ENCODE measurements at regions not wholly inside any gene's neighbourhood (a gene's known extent, or its start where the extent isn't known, plus 50 kb on each side); places are given as distances from the start of the nearest gene placed in this dataset.

DNA sequence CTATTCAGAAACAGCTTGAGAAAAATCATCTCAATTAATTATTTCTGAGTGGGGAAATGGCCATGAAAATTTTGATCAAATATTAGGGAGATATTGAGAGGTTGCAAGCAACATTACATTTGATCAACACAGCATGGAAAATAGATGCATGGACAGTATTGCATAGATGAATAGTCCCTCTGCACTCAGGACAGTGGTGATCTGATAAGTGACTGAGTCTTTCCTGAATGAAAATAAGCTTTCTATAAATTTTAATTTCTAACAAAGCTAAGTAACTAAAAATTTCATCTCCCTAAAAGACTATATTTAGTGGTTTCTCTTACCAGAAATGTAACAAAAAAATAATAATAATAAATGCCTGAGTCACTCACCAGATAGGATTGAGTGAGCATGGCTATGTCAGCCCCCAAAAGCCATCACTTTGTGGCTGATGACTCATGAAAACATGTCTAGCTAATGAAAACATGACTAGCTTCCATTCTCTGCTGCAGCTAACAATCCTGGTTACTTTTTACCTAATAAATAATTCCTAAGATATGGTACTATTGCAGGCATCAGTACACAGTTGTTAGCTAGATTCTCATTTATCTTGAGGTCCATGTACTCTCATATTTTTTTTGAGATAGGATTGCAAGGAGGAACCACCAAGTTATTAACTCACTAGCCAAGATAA lies 1294.8 kb upstream of the ACO1 start:
- Histone ChIP-seq H3K9me1 (ENCODE audit: insufficient read depth, low read length) (no peaks in the 10 kb centered on the region), H3K36me3 (ENCODE audit: control insufficient read depth, insufficient read depth, low read length) (no peaks in the 10 kb centered on the region), H2AK9ac (replicated peaks; ENCODE audit: low read depth, low read length, poor library complexity) (no peak overlapping the region), H3K18ac (ENCODE audit: low read depth, low read length) (no peak overlapping the region), H2AFZ (replicated peaks; ENCODE audit: low read length, poor library complexity) (no peak overlapping the region), H3K9me3 (ENCODE audit: control insufficient read depth, insufficient read depth, low read length) (peaks cover 4% of the 10 kb centered on the region; the same call in 1 of the 2 replicates), H3K56ac (ENCODE audit: extremely low read depth, insufficient read depth, low read length) (no peak overlapping the region), H2BK5ac (ENCODE audit: low read depth, low read length, poor library complexity, severe bottlenecking) (no peak overlapping the region), H3K4me1 (ENCODE audit: control insufficient read depth, insufficient read depth, low read length) (no peaks in the 10 kb centered on the region), H3K79me1 (ENCODE audit: low read depth in 1 of 2, low read length in 2 of 2) (no peaks in the 10 kb centered on the region), H4K5ac (ENCODE audit: low read depth, low read length) (no peak overlapping the region), H3K9ac (ENCODE audit: low read depth, low read length) (no peak overlapping the region), H2BK120ac (ENCODE audit: low read depth, low read length) (no peak overlapping the region), H3K27me3 (ENCODE audit: control insufficient read depth, insufficient read depth, low read length) (no peaks in the 10 kb centered on the region), H3K4me2 (ENCODE audit: low read depth, low read length) (no peak overlapping the region), H4K8ac (ENCODE audit: low read depth in 2 of 2, low read length in 2 of 2) (no peak overlapping the region), H4K91ac (ENCODE audit: insufficient read depth, low read depth, low read length) (no peak overlapping the region), H3K14ac (replicated peaks; ENCODE audit: low read depth, low read length) (no peak overlapping the region), H2BK20ac (ENCODE audit: low read depth, low read length) (no peak overlapping the region), H3K4ac (ENCODE audit: low read depth, low read length) (no peak overlapping the region), H2BK15ac (ENCODE audit: low read depth, low read length) (no peak overlapping the region), H3K4me3 (ENCODE audit: insufficient read depth, low read depth, low read length) (no peak overlapping the region), H3K27ac (ENCODE audit: insufficient read depth, low read length) (no peak overlapping the region), H2AK5ac (ENCODE audit: low read depth, low read length) (no peak overlapping the region), H4K20me1 (ENCODE audit: insufficient read depth, low read length) (no peaks in the 10 kb centered on the region), H3K23ac (ENCODE audit: low read depth, low read length) (no peak overlapping the region)
- POLR2A ChIA-PET (ENCODE audit: unreplicated experiment) = no interaction called here
- DNase-seq (peak; percentile 0), ATAC-seq (ENCODE audit: low read depth) (no peak)
- TF ChIP-seq POLR2A (IDR thresholded peaks at IDR 0.05; ENCODE audit: low read depth, low read length) (no peak), MXI1 (IDR thresholded peaks at IDR 0.05; ENCODE audit: borderline replicate concordance, low read depth, low read length) (no peak), CEBPB (IDR thresholded peaks at IDR 0.05; ENCODE audit: low read depth, low read length) (no peak), RFX5 (IDR thresholded peaks at IDR 0.05; ENCODE audit: low read depth, low read length) (no peak), RAD21 (IDR thresholded peaks at IDR 0.05; ENCODE audit: low read length) (no peak), ELK1 (IDR thresholded peaks at IDR 0.05; ENCODE audit: borderline replicate concordance, low read depth, low read length) (no peak)
- CTCF ChIA-PET = no interaction called here
- intact Hi-C loops (cut with micrococcal nuclease) = no loop called here
- dilution Hi-C loops (cut with HindIII; ENCODE audit: low sequenced_read_pairs, unreplicated experiment) = no loop called here
- in situ Hi-C loops (cut with MboI; ENCODE audit: low sequenced_read_pairs) = no loop called here
- BruUV-seq (replicated peaks) = no TSS peak
